ENCODE measurements at regions not wholly inside any gene's neighbourhood (a gene's known extent, or its start where the extent isn't known, plus 50 kb on each side); places are given as distances from the start of the nearest gene placed in this dataset.
"Not testable (repeated sequence)": the region's sequence is repeated elsewhere in the genome, so short reads cannot be mapped to it uniquely, and the experiment has no call there.

DNA sequence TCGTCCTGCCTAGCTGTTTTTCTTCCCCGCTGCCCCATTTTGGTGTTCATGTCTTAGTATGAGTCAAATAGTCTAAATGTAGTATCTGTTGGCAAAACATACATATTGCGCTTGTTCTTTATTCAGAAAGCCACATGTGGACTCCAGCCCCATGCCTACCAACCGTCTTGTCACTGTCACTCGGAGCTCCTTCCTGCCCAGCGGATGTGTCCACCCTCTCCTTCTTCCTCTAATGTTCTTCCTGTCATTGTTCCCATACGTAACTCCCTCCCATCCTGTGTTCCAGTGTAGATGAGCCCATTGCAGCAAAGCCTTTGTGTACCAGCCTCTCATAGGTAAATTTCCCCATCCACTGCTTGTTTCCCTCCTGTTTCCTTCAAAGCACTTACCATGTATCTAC lies 120.5 kb downstream of the TMX1 start:
- POLR2A ChIA-PET, result no interaction called here
- H3K4me1 ChIP-seq (ENCODE audit: control insufficient read depth, insufficient read depth, low read length), result no peaks in the 10 kb centered on the region
- TF ChIP-seq YY1 (tag by site-specific recombination; IDR thresholded peaks at IDR 0.05) (no peak), ZNF777 (tag by site-specific recombination; IDR thresholded peaks at IDR 0.05; ENCODE audit: borderline replicate concordance) (no peak), ZNF16 (tag by site-specific recombination; IDR thresholded peaks at IDR 0.05; ENCODE audit: low read depth) (no peak), ZNF677 (tag by site-specific recombination; IDR thresholded peaks at IDR 0.05) (no peak), ZNF274 (IDR thresholded peaks at IDR 0.05; ENCODE audit: low read length) (no peak), ZNF274 (tag by site-specific recombination; IDR thresholded peaks at IDR 0.05; ENCODE audit: borderline replicate concordance) (no peak), ZNF426 (tag by site-specific recombination; IDR thresholded peaks at IDR 0.05) (no peak), MYNN (tag by site-specific recombination; IDR thresholded peaks at IDR 0.05; ENCODE audit: borderline replicate concordance) (no peak), ZNF391 (tag by site-specific recombination; IDR thresholded peaks at IDR 0.05; ENCODE audit: borderline replicate concordance, low read depth) (no peak), GLIS1 (tag by site-specific recombination; IDR thresholded peaks at IDR 0.05) (no peak), MZF1 (tag by site-specific recombination; IDR thresholded peaks at IDR 0.05; ENCODE audit: borderline replicate concordance) (no peak), FEZF1 (tag by site-specific recombination; IDR thresholded peaks at IDR 0.05) (no peak)
- TF ChIP-seq, protein P1, sequence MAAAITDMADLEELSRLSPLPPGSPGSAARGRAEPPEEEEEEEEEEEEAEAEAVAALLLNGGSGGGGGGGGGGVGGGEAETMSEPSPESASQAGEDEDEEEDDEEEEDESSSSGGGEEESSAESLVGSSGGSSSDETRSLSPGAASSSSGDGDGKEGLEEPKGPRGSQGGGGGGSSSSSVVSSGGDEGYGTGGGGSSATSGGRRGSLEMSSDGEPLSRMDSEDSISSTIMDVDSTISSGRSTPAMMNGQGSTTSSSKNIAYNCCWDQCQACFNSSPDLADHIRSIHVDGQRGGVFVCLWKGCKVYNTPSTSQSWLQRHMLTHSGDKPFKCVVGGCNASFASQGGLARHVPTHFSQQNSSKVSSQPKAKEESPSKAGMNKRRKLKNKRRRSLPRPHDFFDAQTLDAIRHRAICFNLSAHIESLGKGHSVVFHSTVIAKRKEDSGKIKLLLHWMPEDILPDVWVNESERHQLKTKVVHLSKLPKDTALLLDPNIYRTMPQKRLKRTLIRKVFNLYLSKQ (tag by site-specific recombination; IDR thresholded peaks at IDR 0.05; ENCODE audit: borderline replicate concordance), result no peak
- TF ChIP-seq, protein P2, sequence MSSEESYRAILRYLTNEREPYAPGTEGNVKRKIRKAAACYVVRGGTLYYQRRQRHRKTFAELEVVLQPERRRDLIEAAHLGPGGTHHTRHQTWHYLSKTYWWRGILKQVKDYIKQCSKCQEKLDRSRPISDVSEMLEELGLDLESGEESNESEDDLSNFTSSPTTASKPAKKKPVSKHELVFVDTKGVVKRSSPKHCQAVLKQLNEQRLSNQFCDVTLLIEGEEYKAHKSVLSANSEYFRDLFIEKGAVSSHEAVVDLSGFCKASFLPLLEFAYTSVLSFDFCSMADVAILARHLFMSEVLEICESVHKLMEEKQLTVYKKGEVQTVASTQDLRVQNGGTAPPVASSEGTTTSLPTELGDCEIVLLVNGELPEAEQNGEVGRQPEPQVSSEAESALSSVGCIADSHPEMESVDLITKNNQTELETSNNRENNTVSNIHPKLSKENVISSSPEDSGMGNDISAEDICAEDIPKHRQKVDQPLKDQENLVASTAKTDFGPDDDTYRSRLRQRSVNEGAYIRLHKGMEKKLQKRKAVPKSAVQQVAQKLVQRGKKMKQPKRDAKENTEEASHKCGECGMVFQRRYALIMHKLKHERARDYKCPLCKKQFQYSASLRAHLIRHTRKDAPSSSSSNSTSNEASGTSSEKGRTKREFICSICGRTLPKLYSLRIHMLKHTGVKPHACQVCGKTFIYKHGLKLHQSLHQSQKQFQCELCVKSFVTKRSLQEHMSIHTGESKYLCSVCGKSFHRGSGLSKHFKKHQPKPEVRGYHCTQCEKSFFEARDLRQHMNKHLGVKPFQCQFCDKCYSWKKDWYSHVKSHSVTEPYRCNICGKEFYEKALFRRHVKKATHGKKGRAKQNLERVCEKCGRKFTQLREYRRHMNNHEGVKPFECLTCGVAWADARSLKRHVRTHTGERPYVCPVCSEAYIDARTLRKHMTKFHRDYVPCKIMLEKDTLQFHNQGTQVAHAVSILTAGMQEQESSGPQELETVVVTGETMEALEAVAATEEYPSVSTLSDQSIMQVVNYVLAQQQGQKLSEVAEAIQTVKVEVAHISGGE (tag by site-specific recombination; conservative IDR thresholded peaks at IDR 0.05; ENCODE audit: low read depth), result no peak
- TF ChIP-seq, protein P3, sequence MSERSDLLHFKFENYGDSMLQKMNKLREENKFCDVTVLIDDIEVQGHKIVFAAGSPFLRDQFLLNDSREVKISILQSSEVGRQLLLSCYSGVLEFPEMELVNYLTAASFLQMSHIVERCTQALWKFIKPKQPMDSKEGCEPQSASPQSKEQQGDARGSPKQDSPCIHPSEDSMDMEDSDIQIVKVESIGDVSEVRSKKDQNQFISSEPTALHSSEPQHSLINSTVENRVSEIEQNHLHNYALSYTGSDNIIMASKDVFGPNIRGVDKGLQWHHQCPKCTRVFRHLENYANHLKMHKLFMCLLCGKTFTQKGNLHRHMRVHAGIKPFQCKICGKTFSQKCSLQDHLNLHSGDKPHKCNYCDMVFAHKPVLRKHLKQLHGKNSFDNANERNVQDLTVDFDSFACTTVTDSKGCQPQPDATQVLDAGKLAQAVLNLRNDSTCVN (tag by site-specific recombination; optimal IDR thresholded peaks at IDR 0.05), result no peak
- no peak overlapping the region for H3K4me3 ChIP-seq (ENCODE audit: low read depth, low read length)
- CTCF ChIA-PET, result interaction anchor here (0.8 kb wide), 1 partner anchor 416 kb away, joined by 6 read pairs; no protein-coding TSS in a partner anchor
- no peak overlapping the region for H3K27ac ChIP-seq (ENCODE audit: extremely low read depth, low read depth, low read length)
- H3K9me3 ChIP-seq (ENCODE audit: control insufficient read depth, insufficient read depth, low read depth, low read length), result no peaks in the 10 kb centered on the region
- H3K36me3 ChIP-seq (ENCODE audit: control insufficient read depth in 2 of 2, insufficient read depth in 1 of 2, low read length in 2 of 2), result no peaks in the 10 kb centered on the region

DNA sequence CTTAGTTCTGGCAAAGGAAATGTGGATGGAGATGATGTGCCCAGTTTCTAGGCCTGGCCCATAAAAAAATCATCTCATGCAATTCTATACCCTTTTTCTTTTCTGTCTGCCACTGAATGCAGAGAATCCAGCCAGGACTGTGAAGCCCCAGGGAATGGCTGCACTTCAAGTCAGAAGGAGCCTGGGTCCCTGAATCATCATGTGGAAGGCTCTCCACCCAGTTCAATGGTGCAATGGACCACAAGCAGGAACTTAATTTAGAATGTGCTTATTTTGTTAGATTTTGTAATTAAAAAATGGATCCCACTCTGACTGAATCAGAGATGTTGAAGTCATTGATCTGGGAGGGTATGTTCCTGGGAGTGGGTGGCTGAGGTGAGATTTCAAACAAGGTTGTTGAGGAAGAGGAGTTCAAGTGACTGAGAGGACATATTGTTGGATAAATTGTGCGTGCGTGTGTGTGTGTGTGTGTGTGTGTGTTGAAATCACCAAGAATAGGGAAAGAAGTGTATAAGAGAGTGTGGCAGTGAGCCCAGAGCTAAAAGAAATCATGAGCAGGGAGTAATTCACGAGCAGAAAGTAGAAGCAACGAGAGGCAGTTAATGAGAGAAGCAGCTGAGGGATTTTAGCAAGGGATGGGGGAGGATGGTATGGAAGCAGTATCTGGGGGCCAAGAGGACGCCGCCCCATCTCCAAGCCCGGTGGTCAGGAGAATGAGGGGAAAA lies 125.4 kb downstream of the TMX1 start:
- H3K4me3 ChIP-seq (ENCODE audit: low read depth, low read length), result no peak overlapping the region
- H3K9me3 ChIP-seq (ENCODE audit: control insufficient read depth, insufficient read depth, low read depth, low read length), result no peaks in the 10 kb centered on the region
- H3K27ac ChIP-seq (ENCODE audit: extremely low read depth, low read depth, low read length), result no peak overlapping the region
- peaks cover 5% of the 10 kb centered on the region; the same call in 1 of the 2 replicates for H3K4me1 ChIP-seq (ENCODE audit: control insufficient read depth, insufficient read depth, low read length)
- TF ChIP-seq ZNF211 (tag by site-specific recombination; IDR thresholded peaks at IDR 0.05; ENCODE audit: low read depth) (no peak), TRIM28 (IDR thresholded peaks at IDR 0.05; ENCODE audit: borderline replicate concordance, low read length) (no peak)
- TF ChIP-seq, protein P4, sequence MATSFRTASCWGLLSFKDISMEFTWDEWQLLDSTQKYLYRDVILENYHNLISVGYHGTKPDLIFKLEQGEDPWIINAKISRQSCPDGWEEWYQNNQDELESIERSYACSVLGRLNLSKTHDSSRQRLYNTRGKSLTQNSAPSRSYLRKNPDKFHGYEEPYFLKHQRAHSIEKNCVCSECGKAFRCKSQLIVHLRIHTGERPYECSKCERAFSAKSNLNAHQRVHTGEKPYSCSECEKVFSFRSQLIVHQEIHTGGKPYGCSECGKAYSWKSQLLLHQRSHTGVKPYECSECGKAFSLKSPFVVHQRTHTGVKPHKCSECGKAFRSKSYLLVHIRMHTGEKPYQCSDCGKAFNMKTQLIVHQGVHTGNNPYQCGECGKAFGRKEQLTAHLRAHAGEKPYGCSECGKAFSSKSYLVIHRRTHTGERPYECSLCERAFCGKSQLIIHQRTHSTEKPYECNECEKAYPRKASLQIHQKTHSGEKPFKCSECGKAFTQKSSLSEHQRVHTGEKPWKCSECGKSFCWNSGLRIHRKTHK (tag by site-specific recombination; IDR thresholded peaks at IDR 0.05), result no peak
- POLR2A ChIA-PET, result no interaction called here
- CTCF ChIA-PET, result interaction anchor here (0.6 kb wide), 1 partner anchor 148 kb away, joined by 3 read pairs; no protein-coding TSS in a partner anchor
- no peaks in the 10 kb centered on the region for H3K36me3 ChIP-seq (ENCODE audit: control insufficient read depth in 2 of 2, insufficient read depth in 1 of 2, low read length in 2 of 2)

DNA sequence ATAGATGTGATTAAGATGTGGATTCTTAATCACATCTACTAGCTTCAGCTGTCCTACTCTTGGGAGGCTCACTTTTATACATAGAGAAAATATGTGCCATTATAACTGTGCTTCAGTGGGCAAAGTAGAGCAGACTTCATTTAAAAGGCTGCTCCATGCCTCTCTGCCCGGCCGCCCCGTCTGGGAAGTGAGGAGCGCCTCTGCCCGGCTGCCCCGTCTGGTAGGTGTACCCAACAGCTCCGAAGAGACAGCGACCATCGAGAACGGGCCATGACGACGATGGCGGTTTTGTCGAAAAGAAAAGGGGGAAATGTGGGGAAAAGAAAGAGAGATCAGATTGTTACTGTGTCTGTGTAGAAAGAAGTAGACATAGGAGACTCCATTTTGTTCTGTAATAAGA lies 126.4 kb downstream of the TMX1 start:
- H3K4me3 ChIP-seq (ENCODE audit: low read depth, low read length); H3K36me3 ChIP-seq (ENCODE audit: control insufficient read depth in 2 of 2, insufficient read depth in 1 of 2, low read length in 2 of 2); CTCF ChIA-PET; POLR2A ChIA-PET; H3K4me1 ChIP-seq (ENCODE audit: control insufficient read depth, insufficient read depth, low read length); H3K9me3 ChIP-seq (ENCODE audit: control insufficient read depth, insufficient read depth, low read depth, low read length); H3K27ac ChIP-seq (ENCODE audit: extremely low read depth, low read depth, low read length): not testable (repeated sequence)
